ENCODE measurements at regions not wholly inside any gene's neighbourhood (a gene's known extent, or its start where the extent isn't known, plus 50 kb on each side); places are given as distances from the start of the nearest gene placed in this dataset.

GRCh38 chr1:90340606-90341005 lies 345.7 kb downstream of the ZNF326 start:
- Histone ChIP-seq H3K9me3 (no peaks in the 10 kb centered on the region), H3K27ac (no peak overlapping the region), H3K4me1 (no peaks in the 10 kb centered on the region), H3K36me3 (no peaks in the 10 kb centered on the region), H3K4me3 (no peak overlapping the region), H3K27me3 (no peaks in the 10 kb centered on the region)
- intact Hi-C loops (cut with DNase I; ENCODE audit: low total_unique reads): no loop called here
- DNase-seq: no peak
- ATAC-seq: no peak
- in situ Hi-C loops (cut with MboI; ENCODE audit: low sequenced_read_pairs in 4 of 4): no loop called here
- TF ChIP-seq POLR2A (IDR thresholded peaks at IDR 0.05) (no peak), CTCF (IDR thresholded peaks at IDR 0.05 in 4 of 5, conservative IDR thresholded peaks at IDR 0.05 in 1 of 5) (no peak)

DNA sequence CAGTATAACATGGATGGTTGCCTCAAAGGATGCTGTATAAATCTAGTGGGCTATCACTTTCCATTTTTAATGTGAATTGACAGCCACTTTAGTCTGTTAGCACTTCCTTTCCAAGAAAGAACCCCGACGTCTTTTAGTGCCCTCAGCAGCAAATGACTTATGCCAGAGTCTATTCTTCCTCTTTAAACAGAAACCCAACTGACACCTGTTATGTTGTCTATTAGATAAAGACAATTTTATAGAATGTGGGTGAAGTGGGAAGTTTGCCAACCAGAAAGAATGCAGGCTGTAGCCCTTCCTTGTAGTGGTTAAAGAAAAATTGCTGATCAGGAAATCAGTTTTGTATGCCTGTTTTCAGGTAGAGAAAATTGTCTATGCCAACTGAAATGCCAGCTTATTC lies 344.9 kb downstream of the ZNF326 start:
- Histone ChIP-seq H3K9me3 (no peaks in the 10 kb centered on the region), H3K4me1 (no peaks in the 10 kb centered on the region), H3K4me3 (no peak overlapping the region), H3K27ac (no peak overlapping the region), H3K36me3 (no peaks in the 10 kb centered on the region), H3K27me3 (no peaks in the 10 kb centered on the region)
- DNase-seq (no peak), ATAC-seq (no peak)
- intact Hi-C loops (cut with DNase I; ENCODE audit: low total_unique reads): no loop called here
- in situ Hi-C loops (cut with MboI; ENCODE audit: low sequenced_read_pairs in 4 of 4): no loop called here
- no peak for TF ChIP-seq CTCF (IDR thresholded peaks at IDR 0.05 in 4 of 5, conservative IDR thresholded peaks at IDR 0.05 in 1 of 5)
- no peak for TF ChIP-seq POLR2A (IDR thresholded peaks at IDR 0.05)

- Histone ChIP-seq H3K9me3 (no peaks in the 10 kb centered on the region), H3K4me1 (no peaks in the 10 kb centered on the region), H3K36me3 (no peaks in the 10 kb centered on the region), H3K4me3 (no peak overlapping the region), H3K27ac (no peak overlapping the region), H3K27me3 (no peaks in the 10 kb centered on the region)
- in situ Hi-C loops (cut with MboI; ENCODE audit: low sequenced_read_pairs in 4 of 4) (no loop called here), intact Hi-C loops (cut with DNase I; ENCODE audit: low total_unique reads) (no loop called here)
- TF ChIP-seq POLR2A (IDR thresholded peaks at IDR 0.05) (no peak), CTCF (IDR thresholded peaks at IDR 0.05 in 4 of 5, conservative IDR thresholded peaks at IDR 0.05 in 1 of 5) (no peak)
- ATAC-seq: no peak
- DNase-seq: no peak
Observed at GRCh38 chr1:90336552-90337324, 341.8 kb downstream of the ZNF326 start.

- H3K9me3 ChIP-seq: no peaks in the 10 kb centered on the region
- H3K36me3 ChIP-seq: no peaks in the 10 kb centered on the region
- no peak for TF ChIP-seq CTCF (IDR thresholded peaks at IDR 0.05 in 4 of 5, conservative IDR thresholded peaks at IDR 0.05 in 1 of 5)
- TF ChIP-seq POLR2A (IDR thresholded peaks at IDR 0.05): no peak
- in situ Hi-C loops (cut with MboI; ENCODE audit: low sequenced_read_pairs in 4 of 4): no loop called here
- H3K27ac ChIP-seq: no peak overlapping the region
- no peaks in the 10 kb centered on the region for H3K4me1 ChIP-seq
- ATAC-seq (no peak), DNase-seq (no peak)
- H3K4me3 ChIP-seq: no peak overlapping the region
- no peaks in the 10 kb centered on the region for H3K27me3 ChIP-seq
- intact Hi-C loops (cut with DNase I; ENCODE audit: low total_unique reads): no loop called here
Observed at GRCh38 chr1:90335558-90335957, 340.6 kb downstream of the ZNF326 start.

GRCh38 chr1:90334137-90334536 lies 339.2 kb downstream of the ZNF326 start:
- intact Hi-C loops (cut with DNase I; ENCODE audit: low total_unique reads) (no loop called here), in situ Hi-C loops (cut with MboI; ENCODE audit: low sequenced_read_pairs in 4 of 4) (no loop called here)
- ATAC-seq (no peak), DNase-seq (no peak)
- Histone ChIP-seq H3K4me3 (no peak overlapping the region), H3K36me3 (no peaks in the 10 kb centered on the region), H3K4me1 (no peaks in the 10 kb centered on the region), H3K9me3 (no peaks in the 10 kb centered on the region), H3K27ac (no peak overlapping the region), H3K27me3 (no peaks in the 10 kb centered on the region)
- TF ChIP-seq CTCF (IDR thresholded peaks at IDR 0.05 in 4 of 5, conservative IDR thresholded peaks at IDR 0.05 in 1 of 5) (no peak), POLR2A (IDR thresholded peaks at IDR 0.05) (no peak)
